ENCODE measurements at regions not wholly inside any gene's neighbourhood (a gene's known extent, or its start where the extent isn't known, plus 50 kb on each side); places are given as distances from the start of the nearest gene placed in this dataset.

DNA sequence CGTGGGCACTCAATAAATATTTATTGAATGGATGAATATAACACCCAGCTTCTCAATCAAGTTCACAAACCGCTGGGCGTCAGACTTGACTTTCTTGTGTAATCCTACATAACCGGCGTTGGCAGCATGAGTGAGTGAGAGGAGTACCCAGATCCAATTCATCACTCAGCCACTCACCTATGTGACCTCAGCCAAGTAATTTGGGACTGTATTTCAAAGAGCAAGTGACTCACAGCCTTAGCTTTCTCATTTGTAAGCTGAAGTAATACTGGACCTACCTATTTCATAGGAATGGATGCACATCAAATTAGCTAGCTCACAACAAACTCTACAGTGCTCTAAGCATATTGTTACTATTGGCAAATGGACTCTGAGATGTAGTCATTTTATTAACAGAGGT is 53.8 kb upstream of the FAM204A start:
- H4K20me1 ChIP-seq (ENCODE audit: control insufficient read depth, insufficient read depth, insufficient read length): no peaks in the 10 kb centered on the region
- no peak overlapping the region for H3K56ac ChIP-seq (ENCODE audit: insufficient read length, low read depth, low read length)
- WGBS (ENCODE audit: extremely low coverage, insufficient read length, low lambda C conversion rate): no CpG with 5 or more reads among the region's 5 CpGs
- H3K14ac ChIP-seq (ENCODE audit: insufficient read depth, low read length): no peak overlapping the region
- no peak overlapping the region for H3K27ac Mint-ChIP-seq
- H2BK20ac ChIP-seq (ENCODE audit: low read depth, low read length, poor library complexity, severe bottlenecking): no peak overlapping the region
- peaks cover 2% of the 10 kb centered on the region for H3K23me2 ChIP-seq (ENCODE audit: insufficient read length, low read depth, low read length, poor library complexity, severe bottlenecking)
- no peak overlapping the region for H3K18ac ChIP-seq (ENCODE audit: insufficient read length, low read depth, low read length)
- no peaks in the 10 kb centered on the region for H3K4me1 ChIP-seq (ENCODE audit: insufficient read depth, low read length)
- H3K9ac ChIP-seq (ENCODE audit: extremely low read depth, insufficient read length, low read length): no peak overlapping the region
- no peaks in the 10 kb centered on the region for H3K9me3 ChIP-seq (ENCODE audit: control insufficient read depth, low read depth, low read length)
- H2AFZ ChIP-seq (ENCODE audit: low read length): no peak overlapping the region
- no peak overlapping the region for H2BK5ac ChIP-seq (ENCODE audit: insufficient read length, low read length)
- H3K4ac ChIP-seq (ENCODE audit: low read depth, low read length): no peak overlapping the region
- no peak overlapping the region for H4K5ac ChIP-seq (ENCODE audit: insufficient read length, low read depth, low read length)
- H3K4me3 Mint-ChIP-seq: no peak overlapping the region
- H3K4me1 Mint-ChIP-seq: peaks cover 7 to 10% of the 10 kb centered on the region in 2 experiments
- TF ChIP-seq, protein P1, sequence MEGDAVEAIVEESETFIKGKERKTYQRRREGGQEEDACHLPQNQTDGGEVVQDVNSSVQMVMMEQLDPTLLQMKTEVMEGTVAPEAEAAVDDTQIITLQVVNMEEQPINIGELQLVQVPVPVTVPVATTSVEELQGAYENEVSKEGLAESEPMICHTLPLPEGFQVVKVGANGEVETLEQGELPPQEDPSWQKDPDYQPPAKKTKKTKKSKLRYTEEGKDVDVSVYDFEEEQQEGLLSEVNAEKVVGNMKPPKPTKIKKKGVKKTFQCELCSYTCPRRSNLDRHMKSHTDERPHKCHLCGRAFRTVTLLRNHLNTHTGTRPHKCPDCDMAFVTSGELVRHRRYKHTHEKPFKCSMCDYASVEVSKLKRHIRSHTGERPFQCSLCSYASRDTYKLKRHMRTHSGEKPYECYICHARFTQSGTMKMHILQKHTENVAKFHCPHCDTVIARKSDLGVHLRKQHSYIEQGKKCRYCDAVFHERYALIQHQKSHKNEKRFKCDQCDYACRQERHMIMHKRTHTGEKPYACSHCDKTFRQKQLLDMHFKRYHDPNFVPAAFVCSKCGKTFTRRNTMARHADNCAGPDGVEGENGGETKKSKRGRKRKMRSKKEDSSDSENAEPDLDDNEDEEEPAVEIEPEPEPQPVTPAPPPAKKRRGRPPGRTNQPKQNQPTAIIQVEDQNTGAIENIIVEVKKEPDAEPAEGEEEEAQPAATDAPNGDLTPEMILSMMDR (conservative IDR thresholded peaks at IDR 0.05): no peak
- no peaks in the 10 kb centered on the region for H3K79me1 ChIP-seq (ENCODE audit: insufficient read depth, low read depth, low read length, poor library complexity, severe bottlenecking)
- no peak overlapping the region for H2BK15ac ChIP-seq (ENCODE audit: low read depth, low read length)
- H2AK5ac ChIP-seq (ENCODE audit: insufficient read length, low read length): no peak overlapping the region
- H4K91ac ChIP-seq (ENCODE audit: insufficient read length, low read depth, low read length): no peak overlapping the region
- no peaks in the 10 kb centered on the region for H3K79me2 ChIP-seq (ENCODE audit: insufficient read depth, low read length)
- H4K8ac ChIP-seq (replicated peaks; ENCODE audit: insufficient read length, low read depth, low read length): no peak overlapping the region
- H3K9me3 Mint-ChIP-seq: no peaks in the 10 kb centered on the region; a peak in 1 of 5 replicates
- no peaks in the 10 kb centered on the region for H3K27me3 Mint-ChIP-seq (ENCODE audit: low read depth)
- no peak overlapping the region for H2BK12ac ChIP-seq (ENCODE audit: insufficient read length, low read depth, low read length)
- no peaks in the 10 kb centered on the region for H3K27me3 ChIP-seq (ENCODE audit: insufficient read depth, low read length)
- no peak overlapping the region for H2BK120ac ChIP-seq (ENCODE audit: low read depth, low read length, poor library complexity, severe bottlenecking)
- no peak overlapping the region for H3K27ac ChIP-seq (ENCODE audit: insufficient read length, low read depth, low read length)
- no peak overlapping the region for H3K23ac ChIP-seq (ENCODE audit: insufficient read length, low read depth, low read length)
- no peak overlapping the region for H3K4me2 ChIP-seq (ENCODE audit: insufficient read depth, insufficient read length, low read length)
- no peaks in the 10 kb centered on the region for H3K36me3 Mint-ChIP-seq (ENCODE audit: insufficient read depth in 1 of 3, low read depth in 3 of 3)
- no peak for DNase-seq
- H3T11ph ChIP-seq (ENCODE audit: low read length): no peak overlapping the region
